ENCODE measurements at regions not wholly inside any gene's neighbourhood (a gene's known extent, or its start where the extent isn't known, plus 50 kb on each side); places are given as distances from the start of the nearest gene placed in this dataset.

GRCh38 chrX:1802912-1803311 is 188.1 kb downstream of the ASMT start:
- TF ChIP-seq, protein P1, sequence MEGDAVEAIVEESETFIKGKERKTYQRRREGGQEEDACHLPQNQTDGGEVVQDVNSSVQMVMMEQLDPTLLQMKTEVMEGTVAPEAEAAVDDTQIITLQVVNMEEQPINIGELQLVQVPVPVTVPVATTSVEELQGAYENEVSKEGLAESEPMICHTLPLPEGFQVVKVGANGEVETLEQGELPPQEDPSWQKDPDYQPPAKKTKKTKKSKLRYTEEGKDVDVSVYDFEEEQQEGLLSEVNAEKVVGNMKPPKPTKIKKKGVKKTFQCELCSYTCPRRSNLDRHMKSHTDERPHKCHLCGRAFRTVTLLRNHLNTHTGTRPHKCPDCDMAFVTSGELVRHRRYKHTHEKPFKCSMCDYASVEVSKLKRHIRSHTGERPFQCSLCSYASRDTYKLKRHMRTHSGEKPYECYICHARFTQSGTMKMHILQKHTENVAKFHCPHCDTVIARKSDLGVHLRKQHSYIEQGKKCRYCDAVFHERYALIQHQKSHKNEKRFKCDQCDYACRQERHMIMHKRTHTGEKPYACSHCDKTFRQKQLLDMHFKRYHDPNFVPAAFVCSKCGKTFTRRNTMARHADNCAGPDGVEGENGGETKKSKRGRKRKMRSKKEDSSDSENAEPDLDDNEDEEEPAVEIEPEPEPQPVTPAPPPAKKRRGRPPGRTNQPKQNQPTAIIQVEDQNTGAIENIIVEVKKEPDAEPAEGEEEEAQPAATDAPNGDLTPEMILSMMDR (IDR thresholded peaks at IDR 0.05) = no peak
- no peak for TF ChIP-seq POLR2A (IDR thresholded peaks at IDR 0.05)

Data from Peyer's patch (tissue), 4 donors.